HFFc6 (cell line): ENCODE measurements at regions not wholly inside any gene's neighbourhood (a gene's known extent, or its start where the extent isn't known, plus 50 kb on each side); places are given as distances from the start of the nearest gene placed in this dataset. TPM values are rescaled to one million over a fixed set of nuclear protein-coding genes. Genes with fewer than 3 reads are reported as not detected.

ENCODE experiments used
- DNase-seq: peaks from one replicate; pipeline ENCODE4 v3.0.0-alpha.2; 2018
- H3K27ac Mint-ChIP-seq: 2 replicates; pipeline ENCODE4 v1.8.0; 2020; ENCODE audit warnings: mild to moderate bottlenecking, mixed read lengths
- H3K27me3 Mint-ChIP-seq: 2 replicates; pipeline ENCODE4 v1.8.0; 2021; ENCODE audit warnings: mild to moderate bottlenecking, moderate library complexity, mixed read lengths; ENCODE audit not compliant: insufficient read depth
- H3K36me3 Mint-ChIP-seq: 2 replicates; pipeline ENCODE4 v1.8.0; 2021; ENCODE audit warnings: low read depth, mixed read lengths
- H3K4me1 Mint-ChIP-seq: 2 replicates; pipeline ENCODE4 v1.8.0; 2020; ENCODE audit warnings: low read depth, mixed read lengths
- H3K4me3 Mint-ChIP-seq: 2 replicates; pipeline ENCODE4 v1.8.0; 2020; ENCODE audit warnings: mild to moderate bottlenecking, moderate library complexity, mixed read lengths
- H3K9me3 Mint-ChIP-seq: 2 replicates; pipeline ENCODE4 v1.8.0; 2020; ENCODE audit warnings: mild to moderate bottlenecking, mixed read lengths
- microRNA-seq: library from miRNA; unstranded; fragments of <30 nt; microRNA quantifications from one replicate; pipeline ENCODE4, GENCODE V29; 2019
- TF ChIP-seq, protein P1 (sequence below): fragments of 200-600 bp; sonication (generic); IDR thresholded peaks from 2 replicates; pipeline ENCODE4 v1.5.0; 2021; ENCODE audit warnings: antibody characterized with exemption, mild to moderate bottlenecking

DNA sequence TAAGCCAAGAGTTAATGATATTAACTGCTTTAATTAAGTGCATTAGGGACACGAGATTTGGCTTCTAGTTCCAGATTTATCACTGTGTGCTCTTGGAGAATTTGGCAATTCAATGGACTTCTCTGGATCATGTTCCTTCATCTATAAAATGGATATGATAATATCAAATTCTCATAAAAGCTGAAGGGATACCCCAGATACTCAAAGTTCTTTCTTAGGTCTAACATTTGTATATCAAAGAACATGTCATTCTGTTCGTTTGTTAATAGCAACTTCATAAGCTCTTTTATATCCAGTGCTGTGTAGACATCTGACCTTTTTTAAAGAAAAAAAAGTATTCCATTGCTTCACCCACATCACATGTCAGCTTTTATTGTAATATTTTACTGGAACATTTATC lies 54.6 kb upstream of the HDAC9 start:
- TF ChIP-seq, protein P1, sequence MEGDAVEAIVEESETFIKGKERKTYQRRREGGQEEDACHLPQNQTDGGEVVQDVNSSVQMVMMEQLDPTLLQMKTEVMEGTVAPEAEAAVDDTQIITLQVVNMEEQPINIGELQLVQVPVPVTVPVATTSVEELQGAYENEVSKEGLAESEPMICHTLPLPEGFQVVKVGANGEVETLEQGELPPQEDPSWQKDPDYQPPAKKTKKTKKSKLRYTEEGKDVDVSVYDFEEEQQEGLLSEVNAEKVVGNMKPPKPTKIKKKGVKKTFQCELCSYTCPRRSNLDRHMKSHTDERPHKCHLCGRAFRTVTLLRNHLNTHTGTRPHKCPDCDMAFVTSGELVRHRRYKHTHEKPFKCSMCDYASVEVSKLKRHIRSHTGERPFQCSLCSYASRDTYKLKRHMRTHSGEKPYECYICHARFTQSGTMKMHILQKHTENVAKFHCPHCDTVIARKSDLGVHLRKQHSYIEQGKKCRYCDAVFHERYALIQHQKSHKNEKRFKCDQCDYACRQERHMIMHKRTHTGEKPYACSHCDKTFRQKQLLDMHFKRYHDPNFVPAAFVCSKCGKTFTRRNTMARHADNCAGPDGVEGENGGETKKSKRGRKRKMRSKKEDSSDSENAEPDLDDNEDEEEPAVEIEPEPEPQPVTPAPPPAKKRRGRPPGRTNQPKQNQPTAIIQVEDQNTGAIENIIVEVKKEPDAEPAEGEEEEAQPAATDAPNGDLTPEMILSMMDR = no peak
- H3K36me3 Mint-ChIP-seq = no peaks in the 10 kb centered on the region
- DNase-seq = no peak
- H3K4me3 Mint-ChIP-seq = no peak overlapping the region
- peaks cover 23% of the 10 kb centered on the region for H3K4me1 Mint-ChIP-seq
- H3K27ac Mint-ChIP-seq = no peak overlapping the region
- H3K9me3 Mint-ChIP-seq = no peaks in the 10 kb centered on the region
- H3K27me3 Mint-ChIP-seq = no peaks in the 10 kb centered on the region; the same call in none of the 2 replicates

DNA sequence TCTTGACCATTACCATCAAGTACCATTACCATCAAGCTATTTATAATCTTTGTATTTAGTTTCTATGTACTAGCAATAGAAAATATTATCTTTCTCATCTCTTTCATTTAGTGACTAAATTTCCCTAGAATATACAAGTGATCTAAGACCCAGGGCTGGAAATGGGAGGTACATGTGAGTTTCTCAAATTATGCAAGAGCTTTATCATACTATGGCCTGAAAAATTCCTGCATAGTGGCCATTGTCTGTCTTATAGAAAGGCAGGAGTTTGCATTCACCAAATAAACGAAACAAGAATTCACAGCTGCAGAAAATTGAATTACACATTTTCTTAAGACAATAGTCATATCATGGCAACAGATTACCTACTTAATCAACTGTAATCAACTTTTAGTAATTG lies 50.7 kb upstream of the HDAC9 start:
- H3K4me1 Mint-ChIP-seq = peaks cover 9% of the 10 kb centered on the region; the same call in 1 of the 2 replicates
- TF ChIP-seq, protein P1 = no peak
- no peak for DNase-seq
- H3K27me3 Mint-ChIP-seq = no peaks in the 10 kb centered on the region; the same call in 1 of the 2 replicates
- H3K27ac Mint-ChIP-seq = no peak overlapping the region
- no peak overlapping the region for H3K4me3 Mint-ChIP-seq
- H3K36me3 Mint-ChIP-seq = no peaks in the 10 kb centered on the region
- H3K9me3 Mint-ChIP-seq = no peaks in the 10 kb centered on the region

GRCh38 chr7:18445483-18445882 lies 50.1 kb upstream of the HDAC9 start:
- DNase-seq = no peak
- Mint-ChIP-seq H3K4me3 (no peak overlapping the region), H3K27me3 (no peaks in the 10 kb centered on the region), H3K9me3 (no peaks in the 10 kb centered on the region), H3K27ac (no peak overlapping the region), H3K4me1 (peaks cover 9% of the 10 kb centered on the region; the same call in 1 of the 2 replicates), H3K36me3 (no peaks in the 10 kb centered on the region)
- TF ChIP-seq, protein P1 = no peak

Small RNAs in the stretch of these regions (microRNA-seq; reads per million reads assigned to microRNA genes)
- not detected for gene MIR1302-6
